GM21526 (cell line): ENCODE measurements at regions not wholly inside any gene's neighbourhood (a gene's known extent, or its start where the extent isn't known, plus 50 kb on each side); places are given as distances from the start of the nearest gene placed in this dataset.

ENCODE experiments used
- ATAC-seq: cut with Tn5 transposase; IDR thresholded peaks from one replicate; pipeline ENCODE4 v1.9.1; 2021; ENCODE audit warnings: moderate library complexity; ENCODE audit not compliant: unreplicated experiment, low FRiP score

GRCh38 chr4:20443015-20443805 lies 191.5 kb downstream of the SLIT2 start:
- no peak for ATAC-seq

- no peak for ATAC-seq
Measured at GRCh38 chr4:20444599-20445337, 193.1 kb downstream of the SLIT2 start.

- no peak for ATAC-seq
Measured at GRCh38 chr4:20445933-20446723, 194.4 kb downstream of the SLIT2 start.

- ATAC-seq = no peak
Measured at GRCh38 chr4:20447103-20447502, 195.4 kb downstream of the SLIT2 start.

- no peak for ATAC-seq
Measured at GRCh38 chr4:20451986-20452385, 200.3 kb downstream of the SLIT2 start.

GRCh38 chr4:20454515-20454914 lies 202.8 kb downstream of the SLIT2 start:
- no peak for ATAC-seq

DNA sequence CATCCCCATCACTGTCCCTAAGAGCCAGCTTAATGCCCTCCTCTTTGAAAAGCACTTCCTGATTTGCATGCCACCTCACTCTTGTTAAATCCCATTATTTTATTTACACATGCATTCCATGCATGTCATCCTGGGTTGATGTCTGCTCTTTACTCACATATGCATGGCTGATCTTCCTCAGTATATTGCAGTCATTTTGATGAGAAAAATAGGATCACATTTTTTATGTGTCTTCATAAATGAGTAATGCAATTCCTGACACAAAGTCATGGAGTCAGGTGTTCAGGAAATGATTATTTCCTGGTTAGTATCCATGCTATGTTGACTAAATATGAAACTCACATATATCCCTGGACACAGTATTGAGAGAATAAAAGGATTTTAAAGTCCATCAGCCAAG lies 204.7 kb downstream of the SLIT2 start:
- no peak for ATAC-seq

DNA sequence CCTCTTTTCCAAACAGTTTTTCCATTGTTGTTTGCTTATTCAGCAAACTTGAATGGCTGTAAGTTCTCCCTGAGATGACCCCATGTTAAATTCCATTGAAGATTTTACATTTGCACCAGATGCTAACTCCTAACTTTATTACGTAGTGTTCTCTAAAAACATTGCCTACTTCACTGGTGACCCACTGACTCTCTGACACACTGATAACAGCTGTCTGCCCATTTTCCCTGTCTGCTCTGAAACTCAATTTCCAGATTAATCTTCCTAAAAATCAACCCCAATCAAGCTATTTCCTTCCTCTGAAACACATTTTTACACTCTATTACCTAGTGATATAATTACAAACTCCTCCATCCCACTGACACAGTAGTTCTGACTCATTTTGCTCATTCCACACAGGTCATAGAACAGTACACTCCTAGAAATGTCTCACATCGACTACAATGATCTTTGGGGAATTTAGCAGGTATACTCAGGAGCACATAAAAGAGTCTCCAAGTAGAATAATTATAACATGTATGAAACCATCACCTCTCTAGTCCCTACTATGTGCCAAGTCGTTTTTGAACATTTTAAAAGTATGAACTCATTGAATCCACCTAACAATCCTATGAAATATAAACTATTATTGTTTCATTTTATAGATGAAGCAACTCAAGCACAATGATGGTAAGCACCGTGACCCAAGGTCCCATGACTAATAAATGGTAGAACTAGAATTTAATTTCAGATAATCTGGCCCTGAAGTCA lies 210.9 kb downstream of the SLIT2 start:
- no peak for ATAC-seq

- no peak for ATAC-seq
Measured at GRCh38 chr4:20463176-20463430, 211.4 kb downstream of the SLIT2 start.

GRCh38 chr4:20464381-20464780 lies 212.7 kb downstream of the SLIT2 start:
- no peak for ATAC-seq

DNA sequence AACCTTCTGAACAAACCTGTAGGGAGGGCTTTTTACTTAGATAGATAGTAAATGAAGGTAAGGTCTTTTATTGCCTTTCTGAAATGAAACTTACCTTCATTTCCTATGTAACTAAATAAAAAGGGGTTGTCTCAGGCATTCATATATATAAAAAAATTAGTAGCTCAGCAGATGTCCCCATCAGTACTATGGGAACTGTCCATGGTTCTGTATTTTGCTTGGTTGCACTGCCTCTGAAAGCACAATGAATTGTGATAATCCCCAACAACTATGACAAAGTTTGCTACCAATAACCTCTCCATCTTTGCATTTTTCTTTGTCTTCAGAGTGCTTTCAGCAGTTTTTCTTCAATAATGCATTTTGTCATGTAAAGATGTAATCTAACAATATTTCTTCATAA lies 222.4 kb downstream of the SLIT2 start:
- no peak for ATAC-seq

- no peak for ATAC-seq
Measured at GRCh38 chr4:20478412-20478811, 221.8 kb upstream of the PACRGL start.

DNA sequence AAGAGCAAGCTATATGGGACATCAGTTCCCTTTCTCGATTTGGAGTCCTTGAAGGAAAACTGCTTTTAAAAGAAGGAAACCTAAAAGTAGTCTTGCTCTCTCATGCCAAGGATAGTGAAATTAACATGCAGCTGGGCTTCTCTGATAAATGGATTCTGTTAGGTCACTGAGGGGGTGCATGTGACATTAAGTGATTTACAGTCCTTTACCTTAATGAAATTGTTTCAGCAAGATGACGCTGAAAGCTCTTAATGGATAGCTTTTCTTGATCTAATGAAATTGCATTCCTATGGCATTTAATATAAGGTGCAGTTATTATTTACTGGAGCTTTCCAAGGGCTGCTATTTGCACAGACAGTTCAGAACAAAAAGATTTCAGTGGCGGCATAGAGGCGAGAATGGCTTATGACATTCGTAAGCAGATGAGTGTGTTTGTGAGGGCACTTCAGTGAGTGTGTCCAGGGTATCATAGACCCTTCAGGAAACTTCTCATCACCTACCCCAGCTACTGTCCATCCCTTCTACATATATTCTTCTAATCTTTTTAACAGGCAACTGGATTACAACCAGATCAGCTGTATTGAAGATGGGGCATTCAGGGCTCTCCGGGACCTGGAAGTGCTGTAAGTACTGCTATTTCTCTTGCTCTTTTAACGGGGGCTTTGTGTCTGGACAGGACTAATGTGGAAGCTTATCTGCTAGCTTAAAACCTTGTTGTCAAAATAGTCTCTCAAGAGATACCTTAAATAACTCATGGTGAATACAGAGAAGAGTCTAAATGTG lies 219.9 kb upstream of the PACRGL start:
- ATAC-seq = no peak

DNA sequence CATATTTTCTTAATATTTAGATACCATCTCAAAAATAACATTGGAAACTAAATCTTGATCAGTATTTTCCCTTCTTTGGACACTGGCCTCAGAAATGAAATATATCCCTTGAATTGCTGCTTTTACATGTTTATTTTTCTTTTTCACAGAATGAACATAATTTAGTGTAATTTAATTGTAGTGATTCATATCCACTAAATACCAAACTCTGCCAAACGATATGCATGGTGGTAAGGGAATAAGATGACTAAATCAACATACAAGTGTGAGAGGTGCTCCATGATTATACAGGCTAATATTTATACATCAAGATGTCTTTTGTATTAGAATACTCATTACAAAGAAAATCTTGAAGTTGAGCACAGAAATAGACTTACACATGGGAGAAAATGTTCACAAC lies 216.8 kb upstream of the PACRGL start:
- no peak for ATAC-seq

DNA sequence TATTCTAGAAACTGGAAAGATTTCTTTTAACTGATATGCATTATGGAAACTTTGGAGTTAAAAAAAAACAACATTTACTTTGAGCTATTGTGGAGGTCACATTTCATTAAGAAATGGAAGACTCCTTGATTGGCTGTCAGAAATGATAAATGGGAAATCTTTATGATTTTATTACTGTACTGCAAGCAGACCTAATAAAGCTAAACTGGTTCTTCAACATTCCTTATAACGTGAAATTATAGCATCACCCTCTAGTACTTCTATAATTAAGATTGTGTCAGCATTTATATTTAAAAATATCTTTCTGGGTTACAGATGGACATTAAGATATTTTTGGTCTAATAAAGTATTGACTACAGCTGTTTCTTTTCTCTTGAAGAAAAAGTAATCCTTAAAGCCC lies 213.8 kb upstream of the PACRGL start:
- no peak for ATAC-seq

- no peak for ATAC-seq
Measured at GRCh38 chr4:20487446-20487845, 212.8 kb upstream of the PACRGL start.

DNA sequence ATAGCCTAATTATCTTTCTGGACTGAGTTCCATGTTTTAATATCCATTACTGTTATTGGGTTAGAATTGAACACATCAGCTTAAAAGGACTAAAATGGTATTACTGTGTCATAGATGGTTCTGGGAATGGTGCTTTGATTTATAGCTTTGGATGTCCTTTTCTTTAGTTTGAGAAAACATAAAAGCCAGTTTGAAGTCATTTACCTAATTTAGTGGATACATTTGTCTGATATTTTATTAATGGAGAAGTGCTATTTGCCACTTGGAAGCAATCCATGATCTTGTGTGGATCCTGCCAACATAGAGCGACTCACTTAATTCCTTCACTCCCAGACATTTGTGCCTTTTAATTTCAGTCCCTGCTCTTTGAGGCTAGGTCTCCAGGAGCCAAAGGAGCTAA lies 212.4 kb upstream of the PACRGL start:
- ATAC-seq = no peak

- ATAC-seq = no peak
Measured at GRCh38 chr4:20490734-20491133, 209.5 kb upstream of the PACRGL start.

DNA sequence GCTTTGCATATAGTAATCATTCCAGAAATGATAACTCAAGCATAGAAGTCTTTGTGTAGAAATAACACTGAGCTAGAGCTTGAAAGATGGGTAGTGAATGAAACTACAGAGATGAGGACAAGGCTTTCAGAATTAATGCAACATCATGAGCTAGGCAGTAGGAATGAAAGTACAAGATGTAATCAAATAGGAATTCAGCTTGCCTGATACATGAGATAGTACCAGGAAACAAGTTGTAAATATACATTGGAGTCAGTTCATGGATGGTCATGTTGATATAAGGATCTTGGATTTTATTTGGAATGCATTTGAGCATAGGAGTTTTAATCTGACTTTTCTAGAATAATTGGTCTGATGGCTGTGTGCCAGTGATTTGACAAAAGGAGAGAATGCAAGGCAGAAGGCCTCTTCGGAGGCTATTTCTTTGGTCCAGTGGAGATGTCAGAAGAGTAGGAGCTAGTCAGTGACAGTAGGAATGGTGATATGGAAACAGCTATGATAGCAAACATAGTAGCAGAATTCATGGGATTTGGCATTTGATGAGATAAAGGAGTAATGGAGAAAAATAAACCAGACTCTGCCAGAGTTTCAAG lies 206.4 kb upstream of the PACRGL start:
- no peak for ATAC-seq

DNA sequence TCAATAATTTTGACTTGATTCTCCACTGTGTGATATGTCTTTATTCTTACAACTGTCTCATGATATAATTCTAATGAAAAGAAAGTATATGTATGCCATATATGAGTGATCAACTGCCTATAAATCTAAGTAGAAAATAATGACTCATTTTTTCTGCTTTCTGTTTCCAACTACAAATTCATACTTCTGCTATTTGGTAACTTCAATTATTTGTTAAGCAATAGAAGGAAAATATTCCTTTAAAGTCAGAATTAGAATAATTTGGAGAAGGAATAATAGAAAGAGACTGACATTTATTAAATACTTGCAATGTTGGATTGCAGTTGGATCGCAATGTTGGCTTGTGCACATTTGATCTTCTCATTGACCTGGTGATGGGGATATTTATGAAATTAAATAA lies 204.2 kb upstream of the PACRGL start:
- ATAC-seq = no peak
